Superior temporal gyrus (tissue), 1 donor: ENCODE measurements at regions not wholly inside any gene's neighbourhood (a gene's known extent, or its start where the extent isn't known, plus 50 kb on each side); places are given as distances from the start of the nearest gene placed in this dataset.

Experiments used
- DNase-seq: peaks from one replicate; pipeline ENCODE4 v3.0.0-alpha.2; 2016; ENCODE audit errors: extremely low spot score

DNA sequence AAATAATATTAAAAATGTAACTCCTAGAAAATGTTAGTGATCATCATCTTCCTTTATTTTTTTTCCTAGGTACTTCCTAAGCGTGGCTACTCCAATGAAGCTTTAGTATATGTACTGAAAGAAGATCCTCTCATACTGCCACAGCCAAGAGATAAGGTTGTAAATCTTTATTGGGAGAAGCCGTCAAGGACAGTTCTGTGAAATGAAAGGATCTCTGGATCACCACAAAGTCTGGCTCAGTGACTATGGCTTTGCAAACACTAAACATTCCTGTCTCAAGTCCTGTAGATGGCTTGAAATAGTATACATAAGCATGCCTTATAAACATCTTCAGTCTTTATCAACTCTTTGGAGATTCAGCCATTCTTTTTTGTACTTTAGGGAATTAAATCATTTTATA, 61.2 kb upstream of the DPH5 start:
- DNase-seq, result no peak

DNA sequence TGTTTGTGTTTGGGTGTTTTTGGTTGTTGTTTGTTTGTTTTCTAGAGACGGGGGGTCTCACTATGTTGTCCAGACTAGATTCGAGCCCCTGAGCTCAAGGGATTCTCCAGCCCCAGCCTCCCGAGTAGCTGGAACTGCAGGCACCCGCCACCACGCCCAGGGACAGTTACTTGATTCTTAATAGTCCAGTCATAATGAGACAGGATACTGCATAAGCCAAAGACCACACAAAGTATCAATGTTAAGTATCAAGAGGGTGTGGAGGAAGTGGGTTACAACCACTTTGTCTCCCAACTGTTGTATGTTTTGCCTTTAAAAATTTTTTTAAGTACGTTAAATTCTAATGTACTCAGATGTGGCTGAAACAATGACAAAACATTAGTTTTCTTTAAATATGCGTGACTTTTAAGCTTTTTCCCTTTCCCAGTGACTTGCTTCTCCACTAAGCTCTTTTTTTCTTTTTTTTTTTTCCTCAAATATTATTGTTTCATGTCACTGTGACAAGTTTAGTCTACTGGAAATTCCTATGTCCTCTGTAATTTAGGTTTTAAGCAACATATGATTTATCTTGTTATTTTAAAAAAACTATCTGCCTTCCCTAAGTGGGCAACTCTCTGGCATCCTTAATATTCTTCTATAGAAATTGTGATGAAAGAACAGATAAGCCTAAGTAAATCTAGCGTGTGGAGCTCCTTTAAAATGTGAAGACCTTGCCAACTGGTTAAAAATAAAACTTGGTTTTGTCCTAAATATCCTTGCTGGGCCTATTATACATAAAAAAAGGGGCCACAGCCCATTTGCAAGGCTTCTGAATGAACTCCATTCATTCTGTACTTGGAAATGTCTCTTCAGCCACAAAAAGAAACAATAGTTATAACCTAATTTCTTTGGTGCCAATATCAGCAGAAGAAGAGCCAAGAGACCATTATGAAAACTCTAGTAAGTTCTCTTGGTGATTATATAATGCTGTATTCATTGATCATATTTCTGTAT, 56.2 kb upstream of the DPH5 start:
- DNase-seq, result no peak

DNA sequence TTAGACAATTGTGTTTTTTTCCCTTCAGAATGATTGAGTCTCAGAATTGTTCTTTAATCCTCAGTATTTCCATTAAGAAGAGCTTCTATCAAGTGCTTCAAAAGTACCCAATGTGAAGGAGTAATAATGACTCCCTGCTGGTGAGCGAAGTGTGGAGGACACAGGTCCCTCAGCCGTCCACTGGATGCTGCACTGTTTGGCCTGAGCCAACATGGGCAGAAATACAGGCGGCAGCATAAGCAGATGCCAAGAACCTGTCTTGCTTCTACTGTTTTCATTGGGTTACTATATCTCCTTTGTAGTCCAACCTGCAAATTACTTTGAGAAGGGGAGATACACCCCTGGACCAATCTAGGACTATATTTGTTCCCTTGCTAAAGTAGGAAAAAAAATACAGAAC, 55.3 kb upstream of the DPH5 start:
- no peak for DNase-seq

DNA sequence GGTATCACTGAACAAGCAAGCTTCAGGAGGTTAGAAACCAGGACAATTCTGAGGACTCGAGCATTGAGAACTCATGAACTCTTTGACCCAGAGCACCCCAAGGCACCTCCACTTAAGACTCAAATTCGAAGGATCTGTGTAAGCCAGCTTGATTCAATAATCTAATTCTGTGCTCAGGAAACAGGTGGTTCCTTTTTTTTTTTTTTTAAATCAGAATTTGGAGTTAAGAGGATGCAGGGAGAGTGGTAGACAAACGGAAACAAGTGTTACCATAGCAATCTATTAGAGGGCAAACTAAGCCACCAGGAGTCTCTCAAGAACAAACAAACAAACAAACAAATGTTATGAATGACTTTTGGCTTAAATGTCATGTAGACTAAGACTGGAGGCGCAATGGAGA, 53.8 kb upstream of the DPH5 start:
- no peak for DNase-seq

DNA sequence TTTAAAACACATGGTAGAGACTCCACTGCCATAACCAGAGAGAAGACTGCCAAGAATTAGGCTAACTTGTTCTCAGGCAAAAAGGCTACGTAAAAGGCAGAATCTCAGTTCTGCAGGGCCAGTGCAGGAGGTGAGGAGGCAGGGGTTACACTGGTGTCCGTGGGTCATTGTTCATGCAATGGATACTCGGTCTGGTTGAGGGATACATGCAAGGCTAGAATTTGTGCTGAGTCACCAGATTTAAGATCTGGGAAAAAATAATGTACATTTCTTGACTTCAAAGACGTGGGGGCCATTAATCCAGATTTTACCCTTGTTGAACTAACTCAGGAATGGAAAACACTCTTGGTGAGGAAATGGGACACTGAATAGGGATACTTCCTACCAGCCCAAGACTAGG, 52.3 kb upstream of the DPH5 start:
- DNase-seq, result no peak

DNA sequence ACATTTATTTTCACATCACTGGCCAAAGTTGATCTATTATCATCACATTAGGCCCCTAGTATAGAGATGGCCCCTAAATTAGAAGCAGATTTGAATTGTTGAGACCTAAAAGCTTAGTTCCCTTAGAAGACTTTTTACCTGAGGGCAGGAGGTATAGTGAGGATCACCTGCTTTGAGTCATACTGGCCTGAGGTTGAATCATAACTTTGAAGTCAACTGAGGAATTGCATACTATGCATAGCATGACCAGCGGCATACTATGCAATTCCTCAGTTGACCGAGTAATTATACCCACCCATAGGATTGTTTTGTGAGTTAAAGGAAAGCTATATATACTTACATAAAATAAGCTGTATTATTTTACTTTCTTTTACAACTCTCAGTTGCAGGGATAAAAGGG, 50.3 kb upstream of the DPH5 start:
- DNase-seq, result no peak
